ENCODE measurements at regions not wholly inside any gene's neighbourhood (a gene's known extent, or its start where the extent isn't known, plus 50 kb on each side); places are given as distances from the start of the nearest gene placed in this dataset.

GRCh38 chr9:105146677-105147076 lies 97.8 kb upstream of the SLC44A1 start:
- no peak for DNase-seq

- no peak for DNase-seq
Measured at GRCh38 chr9:105147110-105147871, 97.2 kb upstream of the SLC44A1 start.

GRCh38 chr9:105148328-105149006 lies 96.0 kb upstream of the SLC44A1 start:
- no peak for DNase-seq

GRCh38 chr9:105150991-105151685 lies 93.3 kb upstream of the SLC44A1 start:
- DNase-seq = peak; percentile 65

- DNase-seq = no peak
Measured at GRCh38 chr9:105151686-105151995, 92.8 kb upstream of the SLC44A1 start.

GRCh38 chr9:105154723-105155191 lies 89.7 kb upstream of the SLC44A1 start:
- DNase-seq = no peak

- DNase-seq = peak; percentile 62
Measured at GRCh38 chr9:105157171-105157583, 87.3 kb upstream of the SLC44A1 start.

GRCh38 chr9:105158020-105158419 lies 86.4 kb upstream of the SLC44A1 start:
- DNase-seq = no peak

GRCh38 chr9:105158898-105159297 lies 85.6 kb upstream of the SLC44A1 start:
- DNase-seq = no peak

GRCh38 chr9:105168870-105169319 lies 75.6 kb upstream of the SLC44A1 start:
- DNase-seq = peak; percentile 15

GRCh38 chr9:105171076-105171475 lies 73.4 kb upstream of the SLC44A1 start:
- no peak for DNase-seq

- no peak for DNase-seq
Measured at GRCh38 chr9:105171589-105171988, 72.9 kb upstream of the SLC44A1 start.

GRCh38 chr9:105172436-105172835 lies 72.0 kb upstream of the SLC44A1 start:
- DNase-seq = no peak

GRCh38 chr9:105173306-105173705 lies 71.1 kb upstream of the SLC44A1 start:
- no peak for DNase-seq

GRCh38 chr9:105173826-105174225 lies 70.6 kb upstream of the SLC44A1 start:
- no peak for DNase-seq

GRCh38 chr9:105176194-105176593 lies 68.3 kb upstream of the SLC44A1 start:
- DNase-seq = no peak

GRCh38 chr9:105178076-105178475 lies 66.4 kb upstream of the SLC44A1 start:
- no peak for DNase-seq

- DNase-seq = no peak
Measured at GRCh38 chr9:105187781-105188180, 56.7 kb upstream of the SLC44A1 start.

- no peak for DNase-seq
Measured at GRCh38 chr9:105188746-105189145, 55.7 kb upstream of the SLC44A1 start.

GRCh38 chr9:105191508-105192121 lies 52.8 kb upstream of the SLC44A1 start:
- no peak for DNase-seq

GRCh38 chr9:105193560-105193959 lies 50.9 kb upstream of the SLC44A1 start:
- DNase-seq = no peak

GRCh38 chr9:105194234-105194633 lies 50.2 kb upstream of the SLC44A1 start:
- no peak for DNase-seq
